Activated T-helper 2 cell treated with anti-CD3 and anti-CD28 coated beads, Interferon-gamma antibody, Interleukin-2, Interleukin-4, amounts not matched to agents 10 μg/mL and 5 μg/mL and 100 μg/mL, durations not matched to agents 14 hours and 24 hours and 36 hours (primary cell): ENCODE measurements at regions not wholly inside any gene's neighbourhood (a gene's known extent, or its start where the extent isn't known, plus 50 kb on each side); places are given as distances from the start of the nearest gene placed in this dataset.
"Not testable (repeated sequence)": the region's sequence is repeated elsewhere in the genome, so short reads cannot be mapped to it uniquely, and the experiment has no call there.

Experiments
- DNase-seq: peaks from one replicate; pipeline ENCODE4 v3.0.0; 2021; ENCODE audit warnings: low spot score
- H3K27ac Mint-ChIP-seq: one replicate; pipeline ENCODE4 v1.8.0; 2021; ENCODE audit warnings: mixed read lengths
- H3K27me3 Mint-ChIP-seq: one replicate; pipeline ENCODE4 v1.8.0; 2021; ENCODE audit warnings: low read depth, mixed read lengths
- H3K36me3 Mint-ChIP-seq: one replicate; pipeline ENCODE4 v1.8.0; 2021; ENCODE audit warnings: low read depth, mixed read lengths
- H3K4me1 Mint-ChIP-seq: one replicate; pipeline ENCODE4 v1.8.0; 2021; ENCODE audit warnings: low read depth, mixed read lengths
- H3K4me3 Mint-ChIP-seq: one replicate; pipeline ENCODE4 v1.8.0; 2021; ENCODE audit warnings: low read depth, mild to moderate bottlenecking, moderate library complexity, mixed read lengths
- H3K9me3 Mint-ChIP-seq: one replicate; pipeline ENCODE4 v1.8.0; 2021; ENCODE audit warnings: mixed read lengths
- intact Hi-C: fragments of 100-400 bp; cut with micrococcal nuclease; formaldehyde crosslinking; loops from one replicate; pipeline ENCODE4 v1.15.1; 2023

DNA sequence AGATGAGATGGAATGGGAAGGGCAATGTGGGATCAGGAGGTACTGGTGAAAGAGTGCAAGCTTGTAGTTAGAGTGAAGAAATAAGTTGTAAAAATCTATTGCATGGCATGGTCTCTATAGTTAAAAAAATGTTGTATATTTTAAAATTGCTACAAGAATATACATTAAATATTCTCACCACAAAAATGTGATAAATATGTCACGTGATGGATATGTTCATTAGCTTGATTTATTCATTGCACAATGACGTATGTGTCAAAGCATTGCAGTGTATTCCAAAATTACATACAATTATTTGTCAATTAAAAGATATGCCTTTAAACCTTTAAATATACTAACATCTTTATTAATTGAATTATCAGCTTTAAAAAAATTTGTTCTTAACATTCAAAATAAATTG lies 1607.1 kb downstream of the REEP3 start:
- Mint-ChIP-seq H3K4me3 (no peak overlapping the region), H3K27ac (no peak overlapping the region), H3K27me3 (no peaks in the 10 kb centered on the region), H3K9me3 (peaks cover 8% of the 10 kb centered on the region), H3K36me3 (no peaks in the 10 kb centered on the region), H3K4me1 (no peaks in the 10 kb centered on the region)
- no peak for DNase-seq
- intact Hi-C loops, result no loop called here

DNA sequence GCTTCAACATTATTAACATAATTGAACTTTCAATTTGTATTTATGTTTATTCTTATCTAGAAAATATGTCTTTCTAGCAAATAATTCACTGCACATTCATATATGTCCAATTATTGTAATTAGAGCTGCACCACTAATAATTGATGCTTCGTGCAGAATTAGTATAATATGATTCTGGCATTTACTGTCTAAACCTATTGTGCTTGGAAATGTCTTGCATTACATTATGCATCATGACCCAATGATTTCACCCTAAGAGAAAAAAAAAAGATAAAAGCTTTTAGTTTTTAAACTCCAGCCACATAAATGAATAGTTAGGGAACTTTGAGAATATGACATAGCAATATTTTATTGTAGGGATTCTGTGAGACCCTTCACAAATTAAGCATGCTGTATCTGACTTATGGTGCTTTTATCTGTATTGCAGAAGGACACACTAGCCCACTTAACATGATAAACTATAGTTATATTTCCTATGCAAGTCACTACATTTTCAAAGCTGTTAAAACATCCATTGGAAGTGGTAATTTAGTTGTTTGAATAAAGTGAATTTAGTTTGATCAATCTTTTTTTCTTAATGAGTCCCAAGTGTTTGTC lies 1609.1 kb downstream of the REEP3 start:
- Mint-ChIP-seq H3K27me3 (no peaks in the 10 kb centered on the region), H3K27ac (no peak overlapping the region), H3K4me3 (no peak overlapping the region), H3K9me3 (peaks cover 3% of the 10 kb centered on the region), H3K36me3 (no peaks in the 10 kb centered on the region), H3K4me1 (no peaks in the 10 kb centered on the region)
- intact Hi-C loops, result no loop called here
- DNase-seq, result no peak

GRCh38 chr10:65133652-65134051 lies 1612.5 kb downstream of the REEP3 start:
- H3K9me3 Mint-ChIP-seq, result no peaks in the 10 kb centered on the region
- no peak overlapping the region for H3K27ac Mint-ChIP-seq
- H3K27me3 Mint-ChIP-seq, result no peaks in the 10 kb centered on the region
- H3K4me3 Mint-ChIP-seq, result no peak overlapping the region
- intact Hi-C loops, result no loop called here
- no peak for DNase-seq
- no peaks in the 10 kb centered on the region for H3K4me1 Mint-ChIP-seq
- H3K36me3 Mint-ChIP-seq, result no peaks in the 10 kb centered on the region

GRCh38 chr10:65135508-65135907 lies 1614.3 kb downstream of the REEP3 start:
- H3K4me1 Mint-ChIP-seq, result no peaks in the 10 kb centered on the region
- H3K27ac Mint-ChIP-seq, result no peak overlapping the region
- H3K27me3 Mint-ChIP-seq, result no peaks in the 10 kb centered on the region
- H3K9me3 Mint-ChIP-seq, result no peaks in the 10 kb centered on the region
- H3K36me3 Mint-ChIP-seq, result no peaks in the 10 kb centered on the region
- no peak overlapping the region for H3K4me3 Mint-ChIP-seq
- DNase-seq, result no peak
- intact Hi-C loops, result no loop called here

- intact Hi-C loops, result no loop called here
Observed at GRCh38 chr10:65142641-65143435, 1621.6 kb downstream of the REEP3 start.

GRCh38 chr10:65143723-65144122 lies 1622.5 kb downstream of the REEP3 start:
- no peak for DNase-seq
- Mint-ChIP-seq H3K36me3 (no peaks in the 10 kb centered on the region), H3K4me3 (no peak overlapping the region), H3K9me3 (peaks cover 5% of the 10 kb centered on the region), H3K27ac (no peak overlapping the region), H3K4me1 (no peaks in the 10 kb centered on the region), H3K27me3 (no peaks in the 10 kb centered on the region)
- intact Hi-C loops, result no loop called here

More at GRCh38 chr10:65142641-65143435, 1621.6 kb downstream of the REEP3 start:
- no peaks in the 10 kb centered on the region for H3K27me3 Mint-ChIP-seq
- DNase-seq, result no peak
- H3K36me3 Mint-ChIP-seq, result no peaks in the 10 kb centered on the region
- H3K4me1 Mint-ChIP-seq, result no peaks in the 10 kb centered on the region
- no peak overlapping the region for H3K4me3 Mint-ChIP-seq
- no peak overlapping the region for H3K27ac Mint-ChIP-seq
- H3K9me3 Mint-ChIP-seq, result peaks cover 5% of the 10 kb centered on the region

DNA sequence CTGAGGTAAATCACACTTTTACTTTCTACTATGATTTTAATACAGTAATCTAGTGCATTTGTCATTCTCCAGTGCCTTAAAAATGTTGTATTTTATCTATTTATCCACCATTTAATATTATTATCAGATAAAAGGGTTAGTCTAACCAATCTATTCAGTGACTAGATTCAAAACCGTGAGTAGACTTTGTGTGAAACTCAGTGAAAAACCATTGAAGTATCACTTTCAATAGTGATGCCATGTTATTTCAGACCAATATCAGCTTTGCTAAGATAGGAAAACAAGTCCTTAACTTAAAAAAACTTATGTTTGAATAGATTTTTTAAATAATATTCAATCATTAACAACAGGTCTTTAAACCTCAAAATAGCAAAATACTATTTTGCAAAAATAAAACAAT lies 1628.7 kb downstream of the REEP3 start:
- Mint-ChIP-seq H3K27ac (no peak overlapping the region), H3K36me3 (no peaks in the 10 kb centered on the region), H3K27me3 (no peaks in the 10 kb centered on the region), H3K4me1 (no peaks in the 10 kb centered on the region), H3K9me3 (peaks cover 3% of the 10 kb centered on the region), H3K4me3 (no peak overlapping the region)
- intact Hi-C loops, result no loop called here
- no peak for DNase-seq

DNA sequence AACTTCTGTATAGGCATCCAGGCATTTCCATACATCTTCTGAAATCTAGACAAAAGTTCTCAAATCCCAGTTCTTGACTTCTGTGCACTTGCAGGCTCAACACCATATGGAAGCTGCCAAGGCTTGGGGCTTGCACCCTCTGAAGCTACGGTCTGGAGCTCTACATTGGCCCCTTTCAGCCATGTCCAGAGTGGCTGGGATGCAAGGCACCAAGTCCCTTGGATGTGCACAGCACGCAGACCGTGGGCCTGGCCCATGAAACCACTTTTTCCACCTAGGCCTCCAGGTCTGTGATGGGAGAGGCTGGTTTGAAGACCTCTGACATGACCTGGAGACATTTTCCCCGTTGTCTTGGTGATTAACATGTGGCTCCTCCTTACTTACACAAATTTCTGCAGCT lies 1645.1 kb downstream of the REEP3 start:
- no peak overlapping the region for H3K27ac Mint-ChIP-seq
- no peaks in the 10 kb centered on the region for H3K27me3 Mint-ChIP-seq
- H3K36me3 Mint-ChIP-seq, result no peaks in the 10 kb centered on the region
- no peaks in the 10 kb centered on the region for H3K4me1 Mint-ChIP-seq
- peaks cover 28% of the 10 kb centered on the region for H3K9me3 Mint-ChIP-seq
- intact Hi-C loops, result no loop called here
- H3K4me3 Mint-ChIP-seq, result no peak overlapping the region
- no peak for DNase-seq

DNA sequence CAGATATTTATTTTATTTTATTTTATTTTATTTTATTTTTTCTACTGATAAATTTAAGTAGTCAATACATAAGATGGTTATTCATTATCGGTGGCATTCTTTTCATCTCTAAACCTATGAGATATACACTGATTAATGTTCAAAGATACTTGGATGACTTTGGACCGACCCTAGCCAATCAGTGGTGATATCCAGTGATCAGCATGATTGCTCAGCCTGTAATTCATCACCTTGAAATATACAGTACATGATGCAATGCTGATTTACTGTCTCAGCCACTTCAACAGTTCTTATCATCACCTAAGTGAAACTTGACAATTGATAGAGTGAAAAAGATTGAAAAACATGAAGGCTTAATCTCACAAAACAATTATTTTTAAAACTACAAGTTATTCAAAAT lies 1651.0 kb downstream of the REEP3 start:
- Mint-ChIP-seq H3K9me3 (peaks cover 33% of the 10 kb centered on the region), H3K4me1 (no peaks in the 10 kb centered on the region), H3K36me3 (no peaks in the 10 kb centered on the region), H3K4me3 (no peak overlapping the region), H3K27ac (no peak overlapping the region), H3K27me3 (no peaks in the 10 kb centered on the region)
- intact Hi-C loops, result no loop called here
- no peak for DNase-seq

GRCh38 chr10:65176994-65177393 lies 1655.8 kb downstream of the REEP3 start:
- Mint-ChIP-seq H3K4me3 (no peak overlapping the region), H3K27ac (no peak overlapping the region), H3K9me3 (peaks cover 23% of the 10 kb centered on the region), H3K36me3 (no peaks in the 10 kb centered on the region), H3K27me3 (no peaks in the 10 kb centered on the region), H3K4me1 (no peaks in the 10 kb centered on the region)
- intact Hi-C loops, result no loop called here
- DNase-seq, result no peak

GRCh38 chr10:65183236-65183635 lies 1662.0 kb downstream of the REEP3 start:
- no peak overlapping the region for H3K4me3 Mint-ChIP-seq
- H3K4me1 Mint-ChIP-seq, result no peaks in the 10 kb centered on the region
- DNase-seq, result no peak
- no peaks in the 10 kb centered on the region for H3K27me3 Mint-ChIP-seq
- peaks cover 29% of the 10 kb centered on the region for H3K9me3 Mint-ChIP-seq
- intact Hi-C loops, result no loop called here
- H3K27ac Mint-ChIP-seq, result no peak overlapping the region
- no peaks in the 10 kb centered on the region for H3K36me3 Mint-ChIP-seq

GRCh38 chr10:65186668-65187067 lies 1665.5 kb downstream of the REEP3 start:
- H3K27me3 Mint-ChIP-seq, H3K4me1 Mint-ChIP-seq, DNase-seq, intact Hi-C loops, H3K4me3 Mint-ChIP-seq, H3K27ac Mint-ChIP-seq, H3K36me3 Mint-ChIP-seq: not testable (repeated sequence)
- peaks cover 26% of the 10 kb centered on the region for H3K9me3 Mint-ChIP-seq

GRCh38 chr10:65194126-65194525 lies 1672.9 kb downstream of the REEP3 start:
- no peak for DNase-seq
- Mint-ChIP-seq H3K36me3 (no peaks in the 10 kb centered on the region), H3K27ac (no peak overlapping the region), H3K27me3 (no peaks in the 10 kb centered on the region), H3K4me1 (no peaks in the 10 kb centered on the region), H3K9me3 (peaks cover 7% of the 10 kb centered on the region), H3K4me3 (no peak overlapping the region)
- intact Hi-C loops, result no loop called here
